Common myeloid progenitor, CD34-positive (primary cell): ENCODE measurements at regions not wholly inside any gene's neighbourhood (a gene's known extent, or its start where the extent isn't known, plus 50 kb on each side); places are given as distances from the start of the nearest gene placed in this dataset.

ENCODE experiments used
- CTCF ChIA-PET: fragments of 350-600 bp; sonication (Branson Sonifier 250); formaldehyde crosslinking; loops from one replicate; lab custom pipeline; 2021; ENCODE audit warnings: antibody characterized with exemption; lab: Charles Lee
- POLR2A ChIA-PET: fragments of 350-600 bp; sonication (Branson Sonifier 250); formaldehyde crosslinking; loops from one replicate; lab custom pipeline; 2021; ENCODE audit warnings: antibody characterized with exemption; lab: Charles Lee
- DNase-seq, 3 donors: peaks; one replicate each; pipeline versions ENCODE4 v3.0.0 to v3.0.0-alpha.2; 2013
- H3K27ac ChIP-seq, 2 experiments: 1 replicate in 1 of 2; 2 replicates in 1 of 2; pipeline ENCODE4 v1.7.0; 2013; ENCODE audit warnings: inconsistent platforms in 2 of 2, low read length in 2 of 2, mild to moderate bottlenecking in 2 of 2, low read depth in 1 of 2, moderate library complexity in 1 of 2; ENCODE audit not compliant: severe bottlenecking in 2 of 2, insufficient read depth in 1 of 2, poor library complexity in 1 of 2
- H3K27me3 ChIP-seq, 5 experiments: replicated peaks in 2 of 5; 1 replicate in 3 of 5; 2 replicates in 2 of 5; pipeline versions ENCODE4 v1.6.1 to v1.7.0; 2013; ENCODE audit warnings: low read length in 4 of 5, mild to moderate bottlenecking in 2 of 5, moderate library complexity in 2 of 5, inconsistent platforms in 1 of 5; ENCODE audit not compliant: insufficient read depth in 5 of 5, control insufficient read depth in 4 of 5
- H3K36me3 ChIP-seq, 4 experiments: 1 replicate in 2 of 4; 2 replicates in 2 of 4; pipeline versions ENCODE4 v1.6.1 to v1.7.0; 2013; ENCODE audit warnings: low read length in 3 of 4, control low read depth in 1 of 4, mild to moderate bottlenecking in 1 of 4; ENCODE audit not compliant: control insufficient read depth in 4 of 4, insufficient read depth in 4 of 4
- H3K4me1 ChIP-seq, 4 experiments: 1 replicate in 3 of 4; 2 replicates in 1 of 4; pipeline versions ENCODE4 v1.6.1 to v1.7.1; 2013; ENCODE audit warnings: low read length in 3 of 4, mild to moderate bottlenecking in 3 of 4, control low read depth in 1 of 4, inconsistent platforms in 1 of 4, moderate library complexity in 1 of 4; ENCODE audit not compliant: control insufficient read depth in 4 of 4, insufficient read depth in 4 of 4; ENCODE audit errors: control extremely low read depth in 1 of 4
- H3K4me3 ChIP-seq, 7 experiments: 1 replicate in 4 of 7; 2 replicates in 3 of 7; pipeline versions ENCODE4 v1.5.1 to v1.7.0; 2013; ENCODE audit warnings: mild to moderate bottlenecking in 7 of 7, low read length in 6 of 7, moderate library complexity in 6 of 7, inconsistent platforms in 2 of 7, low read depth in 2 of 7, control low read depth in 1 of 7; ENCODE audit not compliant: insufficient read depth in 4 of 7, control insufficient read depth in 1 of 7; ENCODE audit errors: extremely low read depth in 1 of 7
- H3K9me3 ChIP-seq, 5 experiments: 1 replicate in 4 of 5; 2 replicates in 1 of 5; pipeline versions ENCODE4 v1.6.1 to v1.7.1; 2013; ENCODE audit warnings: low read length in 4 of 5, mild to moderate bottlenecking in 2 of 5, inconsistent platforms in 1 of 5, low read depth in 1 of 5, moderate library complexity in 1 of 5; ENCODE audit not compliant: control insufficient read depth in 4 of 5, insufficient read depth in 2 of 5; ENCODE audit errors: control extremely low read depth in 1 of 5
- WGBS: methylation state at CpG from one replicate; pipeline ENCODE4 v1.1.5; 2013; ENCODE audit not compliant: insufficient coverage; 5-methylcytosine and 5-hydroxymethylcytosine counted together

GRCh38 chr15:27673766-27674445 is 425.2 kb downstream of the OCA2 start:
- WGBS = 92% methylated on average over 15 of the region's 15 CpGs
- Histone ChIP-seq H3K36me3 (no peaks in the 10 kb centered on the region), H3K27me3 (peaks cover 0 to 6% (median 2%) of the 10 kb centered on the region in 5 experiments), H3K27ac (no peak overlapping the region), H3K9me3 (peaks cover 0 to 2% (median 0%) of the 10 kb centered on the region in 5 experiments), H3K4me3 (no peak overlapping the region), H3K4me1 (no peaks in the 10 kb centered on the region)
- ChIA-PET CTCF (no interaction called here), POLR2A (no interaction called here)
- no peak for DNase-seq

GRCh38 chr15:27672537-27672936 is 426.6 kb downstream of the OCA2 start:
- H3K4me3 ChIP-seq = no peak overlapping the region
- H3K9me3 ChIP-seq = peaks cover 0 to 2% (median 0%) of the 10 kb centered on the region in 5 experiments
- no peak overlapping the region for H3K27ac ChIP-seq
- CTCF ChIA-PET = no interaction called here
- POLR2A ChIA-PET = no interaction called here
- peaks cover 0 to under 1% (median 0%) of the 10 kb centered on the region in 5 experiments for H3K27me3 ChIP-seq
- WGBS = 87% methylated on average over 8 of the region's 8 CpGs
- DNase-seq = no peak
- H3K36me3 ChIP-seq = no peaks in the 10 kb centered on the region
- H3K4me1 ChIP-seq = no peaks in the 10 kb centered on the region

GRCh38 chr15:27671819-27672437 is 427.2 kb downstream of the OCA2 start:
- 74% methylated on average over 11 of the region's 13 CpGs for WGBS
- Histone ChIP-seq H3K4me1 (no peaks in the 10 kb centered on the region), H3K36me3 (no peaks in the 10 kb centered on the region), H3K4me3 (no peak overlapping the region), H3K27ac (no peak overlapping the region), H3K9me3 (peaks cover 0 to 2% (median 0%) of the 10 kb centered on the region in 5 experiments), H3K27me3 (no peaks in the 10 kb centered on the region)
- ChIA-PET POLR2A (no interaction called here), CTCF (no interaction called here)
- no peak for DNase-seq

GRCh38 chr15:27670486-27671209 is 428.5 kb downstream of the OCA2 start:
- no peaks in the 10 kb centered on the region for H3K4me1 ChIP-seq
- CTCF ChIA-PET = no interaction called here
- 87% methylated on average over 10 of the region's 11 CpGs for WGBS
- H3K27ac ChIP-seq = no peak overlapping the region
- H3K4me3 ChIP-seq = no peak overlapping the region
- H3K27me3 ChIP-seq = no peaks in the 10 kb centered on the region
- no peaks in the 10 kb centered on the region for H3K36me3 ChIP-seq
- POLR2A ChIA-PET = interaction anchor here (0.6 kb wide), 1 partner anchor 1188 kb away, joined by 3 read pairs; no protein-coding TSS in a partner anchor
- peaks cover 0 to 2% (median 0%) of the 10 kb centered on the region in 5 experiments for H3K9me3 ChIP-seq
- DNase-seq = no peak

- 96% methylated on average over 10 of the region's 10 CpGs for WGBS
- no peaks in the 10 kb centered on the region for H3K4me1 ChIP-seq
- H3K27ac ChIP-seq = no peak overlapping the region
- no peaks in the 10 kb centered on the region for H3K36me3 ChIP-seq
- H3K27me3 ChIP-seq = no peaks in the 10 kb centered on the region
- no peak overlapping the region for H3K4me3 ChIP-seq
- ChIA-PET CTCF (no interaction called here), POLR2A (no interaction called here)
- H3K9me3 ChIP-seq = peaks cover 0 to 2% (median 0%) of the 10 kb centered on the region in 5 experiments
- no peak for DNase-seq
Observed at GRCh38 chr15:27669641-27670040, 429.5 kb downstream of the OCA2 start.

- WGBS = 91% methylated on average over 9 of the region's 9 CpGs
- POLR2A ChIA-PET = no interaction called here
- H3K27ac ChIP-seq = no peak overlapping the region
- peaks cover 0 to 2% (median 0%) of the 10 kb centered on the region in 5 experiments for H3K9me3 ChIP-seq
- no peak for DNase-seq
- no peaks in the 10 kb centered on the region for H3K36me3 ChIP-seq
- H3K4me3 ChIP-seq = no peak overlapping the region
- H3K27me3 ChIP-seq = no peaks in the 10 kb centered on the region
- H3K4me1 ChIP-seq = no peaks in the 10 kb centered on the region
- CTCF ChIA-PET = no interaction called here
Observed at GRCh38 chr15:27668471-27669220, 430.5 kb downstream of the OCA2 start.
